ENCODE measurements at regions not wholly inside any gene's neighbourhood (a gene's known extent, or its start where the extent isn't known, plus 50 kb on each side); places are given as distances from the start of the nearest gene placed in this dataset.

GRCh38 chr13:103961784-103962183 is 895.6 kb upstream of the SLC10A2 start:
- ATAC-seq (replicated peaks in 1 of 4), result no peak

GRCh38 chr13:103961129-103961528 is 894.9 kb upstream of the SLC10A2 start:
- POLR2A ChIA-PET, result no interaction called here

More at GRCh38 chr13:103961784-103962183, 895.6 kb upstream of the SLC10A2 start:
- ChIA-PET POLR2A (no interaction called here), CTCF (no interaction called here)
- H3K9me3 ChIP-seq, result no peaks in the 10 kb centered on the region
- H3K27ac ChIP-seq (ENCODE audit: low read length), result no peak overlapping the region
- no peaks in the 10 kb centered on the region for H3K27me3 ChIP-seq (replicated peaks in 1 of 2; ENCODE audit: control insufficient read depth in 2 of 2, extremely low read depth in 1 of 2, insufficient read depth in 2 of 2, low read length in 1 of 2)
- DNase-seq, result no peak
- H3K4me1 ChIP-seq (ENCODE audit: control insufficient read depth in 1 of 2, extremely low read depth in 1 of 2, insufficient read depth in 2 of 2, low read length in 2 of 2), result no peaks in the 10 kb centered on the region
- no peak overlapping the region for H3K27ac Mint-ChIP-seq
- H3K4me3 ChIP-seq (ENCODE audit: control insufficient read depth in 1 of 2, extremely low read depth in 1 of 2, low read length in 1 of 2), result no peak overlapping the region
- H3K4me3 Mint-ChIP-seq, result no peak overlapping the region
- H3K36me3 Mint-ChIP-seq, result no peaks in the 10 kb centered on the region
- no peaks in the 10 kb centered on the region for H3K4me1 Mint-ChIP-seq
- H3K36me3 ChIP-seq (ENCODE audit: control insufficient read depth in 2 of 2, extremely low read depth in 1 of 2, insufficient read depth in 1 of 2, low read length in 1 of 2), result no peaks in the 10 kb centered on the region
- H3K27me3 Mint-ChIP-seq, result no peaks in the 10 kb centered on the region
- WGBS (ENCODE audit: insufficient coverage), result no CpG with 5 or more reads among the region's 2 CpGs
- H3K9me3 Mint-ChIP-seq, result peaks cover 11 to 20% (median 16%) of the 10 kb centered on the region in 3 donors

GRCh38 chr13:103960001-103960400 is 893.8 kb upstream of the SLC10A2 start:
- Mint-ChIP-seq H3K36me3 (no peaks in the 10 kb centered on the region), H3K27me3 (no peaks in the 10 kb centered on the region), H3K4me3 (no peak overlapping the region), H3K4me1 (no peaks in the 10 kb centered on the region), H3K9me3 (peaks cover 10 to 25% (median 13%) of the 10 kb centered on the region in 3 donors), H3K27ac (no peak overlapping the region)
- Histone ChIP-seq H3K27me3 (replicated peaks in 1 of 2; ENCODE audit: control insufficient read depth in 2 of 2, extremely low read depth in 1 of 2, insufficient read depth in 2 of 2, low read length in 1 of 2) (no peaks in the 10 kb centered on the region), H3K4me3 (ENCODE audit: control insufficient read depth in 1 of 2, extremely low read depth in 1 of 2, low read length in 1 of 2) (no peak overlapping the region), H3K4me1 (ENCODE audit: control insufficient read depth in 1 of 2, extremely low read depth in 1 of 2, insufficient read depth in 2 of 2, low read length in 2 of 2) (no peaks in the 10 kb centered on the region), H3K27ac (ENCODE audit: low read length) (no peak overlapping the region), H3K9me3 (no peaks in the 10 kb centered on the region), H3K36me3 (ENCODE audit: control insufficient read depth in 2 of 2, extremely low read depth in 1 of 2, insufficient read depth in 1 of 2, low read length in 1 of 2) (no peaks in the 10 kb centered on the region)
- ATAC-seq (replicated peaks in 1 of 4) (no peak), DNase-seq (no peak)
- ChIA-PET CTCF (interaction anchor here in 1 of 2 donors (0.7 kb wide), 1 partner anchor 31 kb away, joined by 7 read pairs; no protein-coding TSS in a partner anchor), POLR2A (no interaction called here)

More at GRCh38 chr13:103961129-103961528, 894.9 kb upstream of the SLC10A2 start:
- Histone ChIP-seq H3K4me1 (ENCODE audit: control insufficient read depth in 1 of 2, extremely low read depth in 1 of 2, insufficient read depth in 2 of 2, low read length in 2 of 2) (no peaks in the 10 kb centered on the region), H3K4me3 (ENCODE audit: control insufficient read depth in 1 of 2, extremely low read depth in 1 of 2, low read length in 1 of 2) (no peak overlapping the region), H3K36me3 (ENCODE audit: control insufficient read depth in 2 of 2, extremely low read depth in 1 of 2, insufficient read depth in 1 of 2, low read length in 1 of 2) (no peaks in the 10 kb centered on the region), H3K9me3 (no peaks in the 10 kb centered on the region), H3K27ac (ENCODE audit: low read length) (no peak overlapping the region), H3K27me3 (replicated peaks in 1 of 2; ENCODE audit: control insufficient read depth in 2 of 2, extremely low read depth in 1 of 2, insufficient read depth in 2 of 2, low read length in 1 of 2) (no peaks in the 10 kb centered on the region)
- H3K4me3 Mint-ChIP-seq, result no peak overlapping the region
- CTCF ChIA-PET, result no interaction called here
- no peaks in the 10 kb centered on the region for H3K4me1 Mint-ChIP-seq
- no peaks in the 10 kb centered on the region for H3K27me3 Mint-ChIP-seq
- ATAC-seq (replicated peaks in 1 of 4), result no peak
- DNase-seq, result no peak
- H3K27ac Mint-ChIP-seq, result no peak overlapping the region
- H3K36me3 Mint-ChIP-seq, result no peaks in the 10 kb centered on the region
- H3K9me3 Mint-ChIP-seq, result peaks cover 11 to 23% (median 16%) of the 10 kb centered on the region in 3 donors

GRCh38 chr13:103958691-103959090 is 892.5 kb upstream of the SLC10A2 start:
- ChIA-PET POLR2A (no interaction called here), CTCF (no interaction called here)
- no peaks in the 10 kb centered on the region for H3K9me3 ChIP-seq
- Mint-ChIP-seq H3K27ac (no peak overlapping the region), H3K36me3 (no peaks in the 10 kb centered on the region), H3K4me3 (no peak overlapping the region), H3K27me3 (no peaks in the 10 kb centered on the region), H3K9me3 (peaks cover 12 to 25% (median 15%) of the 10 kb centered on the region in 3 donors), H3K4me1 (no peaks in the 10 kb centered on the region)
- ATAC-seq (replicated peaks in 1 of 4) (no peak), DNase-seq (no peak)
- no peaks in the 10 kb centered on the region for H3K4me1 ChIP-seq (ENCODE audit: control insufficient read depth in 1 of 2, extremely low read depth in 1 of 2, insufficient read depth in 2 of 2, low read length in 2 of 2)
- H3K27me3 ChIP-seq (replicated peaks in 1 of 2; ENCODE audit: control insufficient read depth in 2 of 2, extremely low read depth in 1 of 2, insufficient read depth in 2 of 2, low read length in 1 of 2), result no peaks in the 10 kb centered on the region
- no peak overlapping the region for H3K4me3 ChIP-seq (ENCODE audit: control insufficient read depth in 1 of 2, extremely low read depth in 1 of 2, low read length in 1 of 2)
- H3K27ac ChIP-seq (ENCODE audit: low read length), result no peak overlapping the region
- WGBS (ENCODE audit: insufficient coverage), result no CpG with 5 or more reads among the region's 2 CpGs
- H3K36me3 ChIP-seq (ENCODE audit: control insufficient read depth in 2 of 2, extremely low read depth in 1 of 2, insufficient read depth in 1 of 2, low read length in 1 of 2), result no peaks in the 10 kb centered on the region

GRCh38 chr13:103957939-103958338 is 891.7 kb upstream of the SLC10A2 start:
- Mint-ChIP-seq H3K27me3 (no peaks in the 10 kb centered on the region), H3K9me3 (peaks cover 12 to 21% (median 15%) of the 10 kb centered on the region in 3 donors), H3K36me3 (no peaks in the 10 kb centered on the region), H3K27ac (no peak overlapping the region), H3K4me3 (no peak overlapping the region), H3K4me1 (no peaks in the 10 kb centered on the region)
- no peaks in the 10 kb centered on the region for H3K27me3 ChIP-seq (replicated peaks in 1 of 2; ENCODE audit: control insufficient read depth in 2 of 2, extremely low read depth in 1 of 2, insufficient read depth in 2 of 2, low read length in 1 of 2)
- POLR2A ChIA-PET, result no interaction called here
- H3K4me1 ChIP-seq (ENCODE audit: control insufficient read depth in 1 of 2, extremely low read depth in 1 of 2, insufficient read depth in 2 of 2, low read length in 2 of 2), result no peaks in the 10 kb centered on the region
- no peaks in the 10 kb centered on the region for H3K9me3 ChIP-seq
- H3K27ac ChIP-seq (ENCODE audit: low read length), result no peak overlapping the region
- CTCF ChIA-PET, result no interaction called here
- no peaks in the 10 kb centered on the region for H3K36me3 ChIP-seq (ENCODE audit: control insufficient read depth in 2 of 2, extremely low read depth in 1 of 2, insufficient read depth in 1 of 2, low read length in 1 of 2)
- DNase-seq, result no peak
- H3K4me3 ChIP-seq (ENCODE audit: control insufficient read depth in 1 of 2, extremely low read depth in 1 of 2, low read length in 1 of 2), result no peak overlapping the region
- no peak for ATAC-seq (replicated peaks in 1 of 4)

- peaks cover 10 to 13% (median 13%) of the 10 kb centered on the region in 3 donors for H3K9me3 Mint-ChIP-seq
- no peak for DNase-seq
- Histone ChIP-seq H3K27ac (ENCODE audit: low read length) (no peak overlapping the region), H3K27me3 (replicated peaks in 1 of 2; ENCODE audit: control insufficient read depth in 2 of 2, extremely low read depth in 1 of 2, insufficient read depth in 2 of 2, low read length in 1 of 2) (no peaks in the 10 kb centered on the region), H3K9me3 (no peaks in the 10 kb centered on the region), H3K4me3 (ENCODE audit: control insufficient read depth in 1 of 2, extremely low read depth in 1 of 2, low read length in 1 of 2) (no peak overlapping the region), H3K4me1 (ENCODE audit: control insufficient read depth in 1 of 2, extremely low read depth in 1 of 2, insufficient read depth in 2 of 2, low read length in 2 of 2) (no peaks in the 10 kb centered on the region), H3K36me3 (ENCODE audit: control insufficient read depth in 2 of 2, extremely low read depth in 1 of 2, insufficient read depth in 1 of 2, low read length in 1 of 2) (no peaks in the 10 kb centered on the region)
- no peaks in the 10 kb centered on the region for H3K4me1 Mint-ChIP-seq
- ATAC-seq (replicated peaks in 1 of 4), result no peak
- ChIA-PET CTCF (no interaction called here), POLR2A (no interaction called here)
- H3K27ac Mint-ChIP-seq, result no peak overlapping the region
- WGBS (ENCODE audit: insufficient coverage), result 89% methylated on average over 6 of the region's 6 CpGs
- H3K36me3 Mint-ChIP-seq, result no peaks in the 10 kb centered on the region
- H3K27me3 Mint-ChIP-seq, result no peaks in the 10 kb centered on the region
- no peak overlapping the region for H3K4me3 Mint-ChIP-seq
Observed at GRCh38 chr13:103953859-103954258, 887.6 kb upstream of the SLC10A2 start.

GRCh38 chr13:103952183-103952582 is 886.0 kb upstream of the SLC10A2 start:
- no peak overlapping the region for H3K27ac ChIP-seq (ENCODE audit: low read length)
- POLR2A ChIA-PET, result no interaction called here
- H3K4me3 ChIP-seq (ENCODE audit: control insufficient read depth in 1 of 2, extremely low read depth in 1 of 2, low read length in 1 of 2), result no peak overlapping the region
- CTCF ChIA-PET, result no interaction called here
- Mint-ChIP-seq H3K36me3 (no peaks in the 10 kb centered on the region), H3K27me3 (no peaks in the 10 kb centered on the region), H3K4me3 (no peak overlapping the region), H3K27ac (no peak overlapping the region), H3K9me3 (peaks cover 11 to 16% (median 15%) of the 10 kb centered on the region in 3 donors), H3K4me1 (no peaks in the 10 kb centered on the region)
- H3K36me3 ChIP-seq (ENCODE audit: control insufficient read depth in 2 of 2, extremely low read depth in 1 of 2, insufficient read depth in 1 of 2, low read length in 1 of 2), result no peaks in the 10 kb centered on the region
- no peaks in the 10 kb centered on the region for H3K9me3 ChIP-seq
- DNase-seq (no peak), ATAC-seq (replicated peaks in 1 of 4) (no peak)
- H3K4me1 ChIP-seq (ENCODE audit: control insufficient read depth in 1 of 2, extremely low read depth in 1 of 2, insufficient read depth in 2 of 2, low read length in 2 of 2), result no peaks in the 10 kb centered on the region
- no peaks in the 10 kb centered on the region for H3K27me3 ChIP-seq (replicated peaks in 1 of 2; ENCODE audit: control insufficient read depth in 2 of 2, extremely low read depth in 1 of 2, insufficient read depth in 2 of 2, low read length in 1 of 2)
- WGBS (ENCODE audit: insufficient coverage), result no CpG with 5 or more reads among the region's 1 CpG
